NAMALWA (cell line): ENCODE measurements at regions not wholly inside any gene's neighbourhood (a gene's known extent, or its start where the extent isn't known, plus 50 kb on each side); places are given as distances from the start of the nearest gene placed in this dataset.
"Not testable (repeated sequence)": the region's sequence is repeated elsewhere in the genome, so short reads cannot be mapped to it uniquely, and the experiment has no call there.

Source experiments
- DNase-seq: peaks from one replicate; pipeline ENCODE4 v3.0.0-alpha.2; 2015; ENCODE audit warnings: low spot score

- DNase-seq: no peak
Observed at GRCh38 chr14:44873536-44873935, 88.2 kb downstream of the KLHL28 start.

GRCh38 chr14:44866770-44867169 lies 95.0 kb downstream of the KLHL28 start:
- no peak for DNase-seq

GRCh38 chr14:44866322-44866721 lies 95.4 kb downstream of the KLHL28 start:
- DNase-seq: no peak

- DNase-seq: no peak
Observed at GRCh38 chr14:44863271-44863670, 98.5 kb downstream of the KLHL28 start.

- DNase-seq: no peak
Observed at GRCh38 chr14:44854114-44854513, 107.6 kb downstream of the KLHL28 start.

- DNase-seq: no peak
Observed at GRCh38 chr14:44847526-44848309, 114.0 kb downstream of the KLHL28 start.

- DNase-seq: peak; percentile 47
Observed at GRCh38 chr14:44846232-44846824, 115.4 kb downstream of the KLHL28 start.

- DNase-seq: not testable (repeated sequence)
Observed at GRCh38 chr14:44835928-44836327, 125.8 kb downstream of the KLHL28 start.

GRCh38 chr14:44833376-44834060 lies 128.2 kb downstream of the KLHL28 start:
- DNase-seq: no peak

GRCh38 chr14:44830371-44830770 lies 131.4 kb downstream of the KLHL28 start:
- no peak for DNase-seq

- DNase-seq: no peak
Observed at GRCh38 chr14:44829021-44829420, 132.7 kb downstream of the KLHL28 start.

GRCh38 chr14:44828023-44828422 lies 133.7 kb downstream of the KLHL28 start:
- DNase-seq: no peak

- DNase-seq: no peak
Observed at GRCh38 chr14:44820230-44820964, 141.3 kb downstream of the KLHL28 start.

GRCh38 chr14:44814196-44814595 lies 147.6 kb downstream of the KLHL28 start:
- no peak for DNase-seq

GRCh38 chr14:44812672-44813071 lies 149.1 kb downstream of the KLHL28 start:
- no peak for DNase-seq

- no peak for DNase-seq
Observed at GRCh38 chr14:44804391-44804790, 157.4 kb downstream of the KLHL28 start.

- peak; percentile 45 for DNase-seq
Observed at GRCh38 chr14:44803239-44803905, 158.4 kb downstream of the KLHL28 start.

GRCh38 chr14:44798386-44799242 lies 163.1 kb downstream of the KLHL28 start:
- no peak for DNase-seq

- no peak for DNase-seq
Observed at GRCh38 chr14:44795725-44796124, 166.0 kb downstream of the KLHL28 start.

GRCh38 chr14:44791730-44792129 lies 170.0 kb downstream of the KLHL28 start:
- DNase-seq: no peak

GRCh38 chr14:44788612-44789011 lies 173.1 kb downstream of the KLHL28 start:
- no peak for DNase-seq
